ENCODE measurements at regions not wholly inside any gene's neighbourhood (a gene's known extent, or its start where the extent isn't known, plus 50 kb on each side); places are given as distances from the start of the nearest gene placed in this dataset.

DNA sequence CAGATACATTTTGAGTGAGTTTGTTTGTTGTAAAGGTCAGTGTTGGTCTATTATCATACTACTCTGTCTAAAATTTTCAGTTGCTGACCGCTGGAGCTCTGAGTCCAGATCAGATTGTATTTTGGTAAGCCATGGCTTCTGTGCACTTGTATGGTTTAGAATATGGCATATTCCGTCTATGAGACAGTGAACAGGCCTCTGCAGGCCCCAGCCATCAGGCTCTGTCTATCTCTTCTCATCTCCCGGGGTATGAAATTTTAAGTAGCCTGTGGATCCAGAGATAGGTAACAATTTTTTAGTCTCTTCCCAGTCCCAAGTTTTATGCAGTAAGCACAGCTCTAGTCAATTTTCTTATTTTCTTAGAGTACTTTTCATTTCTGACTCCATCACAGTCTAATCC is 1929.1 kb upstream of the SEL1L start:
- TF ChIP-seq, protein P1, sequence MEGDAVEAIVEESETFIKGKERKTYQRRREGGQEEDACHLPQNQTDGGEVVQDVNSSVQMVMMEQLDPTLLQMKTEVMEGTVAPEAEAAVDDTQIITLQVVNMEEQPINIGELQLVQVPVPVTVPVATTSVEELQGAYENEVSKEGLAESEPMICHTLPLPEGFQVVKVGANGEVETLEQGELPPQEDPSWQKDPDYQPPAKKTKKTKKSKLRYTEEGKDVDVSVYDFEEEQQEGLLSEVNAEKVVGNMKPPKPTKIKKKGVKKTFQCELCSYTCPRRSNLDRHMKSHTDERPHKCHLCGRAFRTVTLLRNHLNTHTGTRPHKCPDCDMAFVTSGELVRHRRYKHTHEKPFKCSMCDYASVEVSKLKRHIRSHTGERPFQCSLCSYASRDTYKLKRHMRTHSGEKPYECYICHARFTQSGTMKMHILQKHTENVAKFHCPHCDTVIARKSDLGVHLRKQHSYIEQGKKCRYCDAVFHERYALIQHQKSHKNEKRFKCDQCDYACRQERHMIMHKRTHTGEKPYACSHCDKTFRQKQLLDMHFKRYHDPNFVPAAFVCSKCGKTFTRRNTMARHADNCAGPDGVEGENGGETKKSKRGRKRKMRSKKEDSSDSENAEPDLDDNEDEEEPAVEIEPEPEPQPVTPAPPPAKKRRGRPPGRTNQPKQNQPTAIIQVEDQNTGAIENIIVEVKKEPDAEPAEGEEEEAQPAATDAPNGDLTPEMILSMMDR (IDR thresholded peaks at IDR 0.05), result no peak
- H3K27ac ChIP-seq, result no peak overlapping the region
- WGBS, result 89% methylated on average over 3 of the region's 3 CpGs
- no peaks in the 10 kb centered on the region for H3K36me3 ChIP-seq
- H3K27me3 ChIP-seq (replicated peaks; ENCODE audit: insufficient read depth), result no peaks in the 10 kb centered on the region
- no peaks in the 10 kb centered on the region for H3K4me1 ChIP-seq (replicated peaks)
- H3K9me3 ChIP-seq, result no peaks in the 10 kb centered on the region
- H3K4me3 ChIP-seq, result no peak overlapping the region
- DNase-seq (ENCODE audit: low spot score), result no peak
- intact Hi-C loops (cut with DNase I), result no loop called here

DNA sequence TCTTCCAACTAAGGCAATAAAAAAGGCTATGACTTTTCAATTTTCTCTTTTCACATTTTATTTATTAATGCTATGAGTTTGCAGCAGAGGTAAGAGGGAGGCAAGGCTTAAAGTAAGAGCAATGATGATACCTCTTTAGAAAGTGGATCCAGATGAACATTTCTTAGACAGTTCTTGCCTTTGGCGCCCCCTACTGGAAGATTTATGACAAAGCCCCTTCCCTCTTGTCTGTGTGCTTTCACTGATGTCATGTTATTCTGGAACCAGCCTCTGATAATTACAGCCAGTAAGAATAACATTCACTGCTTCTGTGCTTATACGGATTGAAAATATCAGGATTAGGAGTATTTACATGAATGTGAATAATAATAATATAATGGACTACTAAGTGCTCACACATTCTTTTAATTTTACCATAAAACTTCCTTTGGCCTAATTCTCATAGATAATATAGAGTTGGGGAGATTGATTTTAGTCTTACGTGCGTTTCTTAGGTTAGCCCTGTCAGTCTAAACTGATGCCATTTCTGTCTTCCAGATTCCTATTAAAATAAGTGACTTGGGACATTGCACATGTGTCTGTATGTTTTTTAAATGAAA is 1929.9 kb upstream of the SEL1L start:
- H3K36me3 ChIP-seq, result no peaks in the 10 kb centered on the region
- 54% methylated on average over 4 of the region's 4 CpGs for WGBS

DNA sequence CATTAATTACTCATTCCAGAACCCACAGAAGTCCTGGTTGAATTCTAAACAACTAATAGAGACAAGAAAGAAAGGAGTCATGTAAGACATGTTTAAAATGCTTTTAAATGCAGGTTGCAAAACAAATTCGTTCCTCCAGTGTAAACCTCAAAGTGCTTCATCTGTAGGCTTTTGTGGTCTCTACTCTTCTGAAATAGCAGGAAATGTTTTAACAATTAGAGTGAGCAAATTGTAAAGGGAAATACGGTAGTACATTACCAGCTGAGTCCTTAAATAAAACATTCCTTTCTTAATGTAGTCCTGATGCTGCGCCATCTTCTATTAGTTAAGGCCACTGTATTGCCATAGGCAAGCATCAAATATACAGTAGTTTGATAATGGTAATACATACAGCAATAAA is 1934.2 kb upstream of the SEL1L start:
- no peak for DNase-seq (ENCODE audit: low spot score)
- Histone ChIP-seq H3K4me3 (no peak overlapping the region), H3K27ac (no peak overlapping the region), H3K36me3 (no peaks in the 10 kb centered on the region), H3K9me3 (no peaks in the 10 kb centered on the region), H3K27me3 (replicated peaks; ENCODE audit: insufficient read depth) (no peaks in the 10 kb centered on the region), H3K4me1 (replicated peaks) (no peaks in the 10 kb centered on the region)
- WGBS, result 55% methylated on average over 3 of the region's 3 CpGs
- intact Hi-C loops (cut with DNase I), result no loop called here
- TF ChIP-seq POLR2A (IDR thresholded peaks at IDR 0.05) (no peak), POLR2AphosphoS5 (IDR thresholded peaks at IDR 0.05) (no peak)
- TF ChIP-seq, protein P1 (IDR thresholded peaks at IDR 0.05), result no peak

More for the DNA sequence above, 1929.9 kb upstream of the SEL1L start:
- intact Hi-C loops (cut with DNase I), result no loop called here
- DNase-seq (ENCODE audit: low spot score), result peak; percentile 15
- no peaks in the 10 kb centered on the region for H3K27me3 ChIP-seq (replicated peaks; ENCODE audit: insufficient read depth)
- H3K9me3 ChIP-seq, result no peaks in the 10 kb centered on the region
- H3K4me1 ChIP-seq (replicated peaks), result no peaks in the 10 kb centered on the region
- TF ChIP-seq, protein P1 (IDR thresholded peaks at IDR 0.05), result peak in 3 of 4 experiments; percentile 20 to 54 (median 34)
- TF ChIP-seq POLR2AphosphoS5 (IDR thresholded peaks at IDR 0.05) (no peak), POLR2A (IDR thresholded peaks at IDR 0.05) (no peak)
- no peak overlapping the region for H3K4me3 ChIP-seq
- no peak overlapping the region for H3K27ac ChIP-seq

DNA sequence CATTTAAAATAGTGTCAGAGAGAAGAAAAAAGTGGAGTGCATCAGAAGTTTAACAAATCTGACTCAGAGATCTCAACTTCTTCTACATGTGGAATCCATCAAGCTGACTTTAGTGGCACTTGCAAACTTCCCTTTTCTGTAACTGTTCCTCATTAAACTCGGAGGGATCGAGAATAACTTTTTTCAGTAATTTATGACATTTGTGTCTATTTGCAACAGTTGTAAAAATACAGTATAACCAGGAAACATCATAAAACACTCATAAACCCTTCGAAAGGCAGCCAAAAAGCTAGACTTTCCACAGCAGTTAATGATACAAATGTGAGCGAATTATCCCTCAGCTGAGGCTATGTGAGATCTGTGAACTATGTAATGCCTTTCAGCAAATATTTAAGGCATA is 1936.8 kb upstream of the SEL1L start:
- no peak for TF ChIP-seq POLR2A (IDR thresholded peaks at IDR 0.05)
- TF ChIP-seq, protein P1 (IDR thresholded peaks at IDR 0.05), result no peak
- no peaks in the 10 kb centered on the region for H3K4me1 ChIP-seq (replicated peaks)
- no peaks in the 10 kb centered on the region for H3K27me3 ChIP-seq (replicated peaks; ENCODE audit: insufficient read depth)
- 15% methylated on average over 4 of the region's 4 CpGs for WGBS
- H3K36me3 ChIP-seq, result no peaks in the 10 kb centered on the region
- no peak overlapping the region for H3K4me3 ChIP-seq
- H3K27ac ChIP-seq, result no peak overlapping the region
- no peaks in the 10 kb centered on the region for H3K9me3 ChIP-seq
- intact Hi-C loops (cut with DNase I), result no loop called here
- DNase-seq (ENCODE audit: low spot score), result no peak

DNA sequence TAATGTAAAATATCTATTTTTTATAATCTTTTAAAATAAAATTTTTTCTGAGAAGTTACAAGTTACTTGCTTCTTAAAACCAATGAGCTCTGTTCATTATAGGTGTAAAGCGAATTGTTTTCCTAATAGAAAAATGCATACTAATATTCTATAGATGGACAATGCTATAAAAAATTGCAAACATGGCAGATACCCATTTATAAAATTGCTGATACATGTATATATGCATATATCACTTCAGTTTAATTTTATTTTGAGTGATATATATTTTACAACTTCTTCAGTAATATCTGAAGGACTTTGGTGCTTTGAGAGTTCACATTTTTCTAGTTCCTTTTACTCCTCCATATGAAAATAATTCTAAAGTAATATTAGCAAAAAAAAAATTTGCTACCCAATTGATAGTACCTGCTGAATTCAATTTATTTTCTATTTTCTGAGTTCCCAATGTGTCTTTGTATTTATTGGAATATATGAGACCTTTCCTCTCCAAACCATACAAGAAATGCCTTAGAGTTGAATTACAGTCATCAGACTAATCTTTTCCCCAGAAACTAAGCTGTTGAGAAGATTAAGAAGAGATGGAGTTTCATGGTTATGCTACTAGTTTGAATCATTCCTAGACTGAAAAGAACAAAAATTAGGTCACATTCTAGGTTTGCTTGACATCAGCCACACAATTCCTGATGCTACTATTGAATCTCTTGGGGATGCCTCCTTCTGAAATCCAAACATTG is 1937.5 kb upstream of the SEL1L start:
- 89% methylated on average over 1 of the region's 1 CpG for WGBS
- Histone ChIP-seq H3K27me3 (replicated peaks; ENCODE audit: insufficient read depth) (no peaks in the 10 kb centered on the region), H3K4me1 (replicated peaks) (no peaks in the 10 kb centered on the region), H3K36me3 (no peaks in the 10 kb centered on the region), H3K9me3 (no peaks in the 10 kb centered on the region), H3K4me3 (no peak overlapping the region), H3K27ac (no peak overlapping the region)
- intact Hi-C loops (cut with DNase I), result no loop called here
- DNase-seq (ENCODE audit: low spot score), result no peak
- no peak for TF ChIP-seq POLR2A (IDR thresholded peaks at IDR 0.05)
- no peak for TF ChIP-seq POLR2AphosphoS5 (IDR thresholded peaks at IDR 0.05)
- TF ChIP-seq, protein P1 (IDR thresholded peaks at IDR 0.05), result no peak

Data from prostate gland (tissue), 2 donors.